ENCODE measurements at regions not wholly inside any gene's neighbourhood (a gene's known extent, or its start where the extent isn't known, plus 50 kb on each side); places are given as distances from the start of the nearest gene placed in this dataset.
"Not testable (repeated sequence)": the region's sequence is repeated elsewhere in the genome, so short reads cannot be mapped to it uniquely, and the experiment has no call there.

DNA sequence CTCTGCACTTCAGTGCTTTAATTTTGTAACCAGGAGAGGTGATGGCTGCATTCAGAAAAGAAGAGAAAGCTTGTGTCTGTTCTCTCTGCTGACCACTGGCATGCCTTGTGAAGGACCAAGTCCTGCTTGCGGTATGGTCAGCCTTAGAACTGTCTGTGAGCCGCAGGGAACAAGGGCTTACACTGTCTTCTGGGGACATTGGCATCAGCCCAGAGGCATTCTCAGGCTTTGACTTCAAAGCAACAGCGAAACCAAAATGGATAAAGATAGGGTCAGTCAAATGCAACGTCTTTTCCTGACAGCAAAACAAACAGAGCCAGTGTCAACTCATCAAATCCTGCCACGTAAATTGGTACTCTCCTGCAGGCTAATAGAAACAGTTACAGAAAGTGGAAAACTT, 179.6 kb downstream of the ATP6V0E2 start:
- H3K36me3 ChIP-seq (ENCODE audit: control insufficient read depth in 2 of 4, insufficient read depth in 4 of 4, low read length in 3 of 4); H3K56ac ChIP-seq (replicated peaks; ENCODE audit: insufficient read length, low read depth, low read length); H4K91ac ChIP-seq (replicated peaks; ENCODE audit: insufficient read length, low read length); H3K4me3 ChIP-seq (ENCODE audit: extremely low read depth in 1 of 4, insufficient read depth in 2 of 4, low read depth in 3 of 4, low read length in 4 of 4); H3K4ac ChIP-seq (replicated peaks; ENCODE audit: insufficient read length, low read depth, low read length); H2BK5ac ChIP-seq (ENCODE audit: low read depth, low read length); H3K18ac ChIP-seq (ENCODE audit: extremely low read depth, low read length); H2BK12ac ChIP-seq (ENCODE audit: low read depth, low read length); H4K8ac ChIP-seq (ENCODE audit: extremely low read depth, insufficient read depth, low read length); CTCF ChIA-PET (ENCODE audit: partially characterized antibody); H2BK20ac ChIP-seq (ENCODE audit: low read length); H2AFZ ChIP-seq (ENCODE audit: low read length); H3K79me1 ChIP-seq (ENCODE audit: low read depth, low read length); H4K5ac ChIP-seq (ENCODE audit: insufficient read length, low read depth, low read length); H3K9me3 ChIP-seq (ENCODE audit: insufficient read depth in 2 of 2, low read depth in 1 of 2, low read length in 1 of 2); H3K27ac ChIP-seq (ENCODE audit: low read depth, low read length); H3K4me1 ChIP-seq (replicated peaks in 1 of 4; ENCODE audit: control insufficient read depth in 3 of 4, insufficient read depth in 4 of 4, low read length in 3 of 4); H3K27me3 ChIP-seq (replicated peaks in 1 of 4; ENCODE audit: control insufficient read depth in 3 of 4, extremely low read depth in 1 of 4, insufficient read depth in 3 of 4, low read length in 3 of 4); FAIRE-seq; H2BK15ac ChIP-seq (ENCODE audit: low read length); H2BK120ac ChIP-seq (replicated peaks; ENCODE audit: low read depth, low read length); POLR2A ChIA-PET (ENCODE audit: partially characterized antibody); H3K23ac ChIP-seq (ENCODE audit: insufficient read length); H2AK5ac ChIP-seq (ENCODE audit: low read depth, low read length); H3K9ac ChIP-seq (replicated peaks in 1 of 4; ENCODE audit: extremely low read depth in 1 of 4, low read depth in 3 of 4, low read length in 3 of 4); H3K79me2 ChIP-seq (ENCODE audit: control insufficient read depth in 1 of 2, insufficient read depth in 2 of 2, low read length in 2 of 2); DNase-seq (ENCODE audit: low read depth in 1 of 2, low spot score in 2 of 2); H3K23me2 ChIP-seq (ENCODE audit: low read depth, low read length); H3K14ac ChIP-seq (ENCODE audit: insufficient read length); H3K4me2 ChIP-seq (ENCODE audit: insufficient read depth in 1 of 2, low read depth in 2 of 2, low read length in 2 of 2); H4K20me1 ChIP-seq (replicated peaks in 1 of 2; ENCODE audit: control insufficient read depth in 1 of 2, insufficient read depth in 2 of 2, low read length in 2 of 2): not testable (repeated sequence)
- 85% methylated on average over 5 of the region's 5 CpGs; no CpG with 5 or more reads in 1 of the 2 experiments for WGBS, 2 experiments (ENCODE audit: extremely low coverage in 1 of 2, insufficient coverage in 1 of 2, insufficient read length in 1 of 2, insufficient replicate concordance in 2 of 2, low coverage in 1 of 2, low lambda C conversion rate in 2 of 2, missing lambda C conversion rate in 1 of 2)

DNA sequence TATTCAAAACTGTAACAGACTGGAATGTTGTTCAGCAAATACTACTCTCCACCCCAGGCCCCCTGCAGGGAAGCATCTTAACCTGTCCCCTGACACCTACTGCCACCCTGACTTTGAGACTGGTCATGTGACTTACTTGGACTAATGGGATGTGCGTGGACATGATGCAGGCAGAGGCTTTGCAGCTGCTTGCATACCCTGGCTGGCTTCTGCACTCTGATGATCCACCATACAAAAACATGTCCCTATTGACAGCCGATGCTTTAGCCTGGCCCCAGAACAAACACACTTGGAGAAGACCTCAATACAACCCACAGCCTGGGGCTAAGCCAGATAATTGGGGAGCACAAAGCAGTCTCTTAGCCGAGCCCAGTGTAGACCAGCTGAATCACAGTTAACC, 180.5 kb downstream of the ATP6V0E2 start:
- CTCF ChIA-PET (ENCODE audit: partially characterized antibody); H4K91ac ChIP-seq (replicated peaks; ENCODE audit: insufficient read length, low read length); H4K20me1 ChIP-seq (replicated peaks in 1 of 2; ENCODE audit: control insufficient read depth in 1 of 2, insufficient read depth in 2 of 2, low read length in 2 of 2); H2BK15ac ChIP-seq (ENCODE audit: low read length); H2AFZ ChIP-seq (ENCODE audit: low read length); H3K18ac ChIP-seq (ENCODE audit: extremely low read depth, low read length); H3K23ac ChIP-seq (ENCODE audit: insufficient read length); H2BK5ac ChIP-seq (ENCODE audit: low read depth, low read length); H4K5ac ChIP-seq (ENCODE audit: insufficient read length, low read depth, low read length); H2BK20ac ChIP-seq (ENCODE audit: low read length); POLR2A ChIA-PET (ENCODE audit: partially characterized antibody); H3K9me3 ChIP-seq (ENCODE audit: insufficient read depth in 2 of 2, low read depth in 1 of 2, low read length in 1 of 2); H2AK5ac ChIP-seq (ENCODE audit: low read depth, low read length); H4K8ac ChIP-seq (ENCODE audit: extremely low read depth, insufficient read depth, low read length); H3K14ac ChIP-seq (ENCODE audit: insufficient read length); H3K79me2 ChIP-seq (ENCODE audit: control insufficient read depth in 1 of 2, insufficient read depth in 2 of 2, low read length in 2 of 2); H3K4me2 ChIP-seq (ENCODE audit: insufficient read depth in 1 of 2, low read depth in 2 of 2, low read length in 2 of 2); H3K9ac ChIP-seq (replicated peaks in 1 of 4; ENCODE audit: extremely low read depth in 1 of 4, low read depth in 3 of 4, low read length in 3 of 4); H3K27me3 ChIP-seq (replicated peaks in 1 of 4; ENCODE audit: control insufficient read depth in 3 of 4, extremely low read depth in 1 of 4, insufficient read depth in 3 of 4, low read length in 3 of 4); H3K4ac ChIP-seq (replicated peaks; ENCODE audit: insufficient read length, low read depth, low read length); H3K36me3 ChIP-seq (ENCODE audit: control insufficient read depth in 2 of 4, insufficient read depth in 4 of 4, low read length in 3 of 4); H3K79me1 ChIP-seq (ENCODE audit: low read depth, low read length); H3K23me2 ChIP-seq (ENCODE audit: low read depth, low read length); H3K4me3 ChIP-seq (ENCODE audit: extremely low read depth in 1 of 4, insufficient read depth in 2 of 4, low read depth in 3 of 4, low read length in 4 of 4); H2BK120ac ChIP-seq (replicated peaks; ENCODE audit: low read depth, low read length); FAIRE-seq; H3K27ac ChIP-seq (ENCODE audit: low read depth, low read length); H3K56ac ChIP-seq (replicated peaks; ENCODE audit: insufficient read length, low read depth, low read length); DNase-seq (ENCODE audit: low read depth in 1 of 2, low spot score in 2 of 2); H3K4me1 ChIP-seq (replicated peaks in 1 of 4; ENCODE audit: control insufficient read depth in 3 of 4, insufficient read depth in 4 of 4, low read length in 3 of 4); H2BK12ac ChIP-seq (ENCODE audit: low read depth, low read length): not testable (repeated sequence)
- WGBS, 2 experiments (ENCODE audit: extremely low coverage in 1 of 2, insufficient coverage in 1 of 2, insufficient read length in 1 of 2, insufficient replicate concordance in 2 of 2, low coverage in 1 of 2, low lambda C conversion rate in 2 of 2, missing lambda C conversion rate in 1 of 2): 96% methylated on average over 3 of the region's 3 CpGs; no CpG with 5 or more reads in 1 of the 2 experiments
